Gastroesophageal sphincter (tissue), 4 donors: ENCODE measurements at regions not wholly inside any gene's neighbourhood (a gene's known extent, or its start where the extent isn't known, plus 50 kb on each side); places are given as distances from the start of the nearest gene placed in this dataset.
"Not testable (repeated sequence)": the region's sequence is repeated elsewhere in the genome, so short reads cannot be mapped to it uniquely, and the experiment has no call there.

Experiments used
- ATAC-seq: fragments of 150-250 bp; one replicate; pipeline ENCODE4 v1.9.1; 2016; ENCODE audit warnings: mild to moderate bottlenecking, moderate library complexity
- H3K27ac ChIP-seq, 4 donors: fragments of 200-600 bp; sonication (generic) in 3 of 4; 1 replicate in 3 of 4; 2 replicates in 1 of 4; pipeline ENCODE4 v1.5.1; 2016 to 2019
- H3K27me3 ChIP-seq: fragments of 200-600 bp; sonication (generic); one replicate; pipeline ENCODE4 v1.5.1; 2019
- H3K36me3 ChIP-seq, 2 donors: fragments of 200-600 bp; sonication (generic); one replicate each; pipeline ENCODE4 v1.5.1; 2019; ENCODE audit warnings: control low read depth in 1 of 2
- H3K4me1 ChIP-seq, 3 donors: fragments of 200-600 bp; sonication (generic); 1 replicate in 2 of 3; 2 replicates in 1 of 3; pipeline ENCODE4 v1.5.1; 2016 to 2019; ENCODE audit warnings: control low read depth in 2 of 3
- H3K4me3 ChIP-seq, 2 donors: fragments of 200-600 bp; sonication (generic); one replicate each; pipeline ENCODE4 v1.5.1; 2019; ENCODE audit warnings: mild to moderate bottlenecking in 1 of 2, moderate library complexity in 1 of 2
- H3K9me3 ChIP-seq, 3 donors: fragments of 200-600 bp; sonication (generic); one replicate each; pipeline ENCODE4 v1.5.1; 2017 to 2019; ENCODE audit warnings: control low read depth in 2 of 3
- CTCF ChIP-seq, 4 experiments: fragments of 200-600 bp in 2 of 4; fragments of 450-650 bp in 2 of 4; sonication (generic) in 1 of 4; IDR thresholded peaks; one replicate each; pipeline ENCODE4 v1.5.1; 2017 to 2019; ENCODE audit warnings: antibody characterized with exemption in 4 of 4, mild to moderate bottlenecking in 2 of 4, moderate library complexity in 2 of 4
- EP300 ChIP-seq: sonication (generic); formaldehyde crosslinking; IDR thresholded peaks from one replicate; pipeline ENCODE4 v1.6.1; 2017; ENCODE audit warnings: antibody characterized with exemption, mild to moderate bottlenecking
- POLR2A ChIP-seq, 2 donors: fragments of 450-650 bp; IDR thresholded peaks; one replicate each; pipeline ENCODE4 v1.6.1; 2017; ENCODE audit warnings: antibody characterized with exemption in 2 of 2, mild to moderate bottlenecking in 2 of 2, moderate library complexity in 1 of 2
- POLR2AphosphoS5 ChIP-seq: sonication (generic); formaldehyde crosslinking; IDR thresholded peaks from one replicate; pipeline ENCODE4 v1.6.1; 2017; ENCODE audit warnings: antibody characterized with exemption
- WGBS, 2 donors: methylation state at CpG; one replicate each; pipeline ENCODE4 v1.1.5; 2018; ENCODE audit warnings: low coverage in 1 of 2; 5-methylcytosine and 5-hydroxymethylcytosine counted together

GRCh38 chr11:109668973-109669634 lies 247.1 kb downstream of the C11orf87 start:
- Histone ChIP-seq H3K9me3 (peaks cover 0 to 16% (median 0%) of the 10 kb centered on the region in 3 donors), H3K27ac (no peak overlapping the region), H3K36me3 (no peaks in the 10 kb centered on the region), H3K27me3 (no peaks in the 10 kb centered on the region), H3K4me3 (no peak overlapping the region), H3K4me1 (no peaks in the 10 kb centered on the region)
- TF ChIP-seq POLR2A (IDR thresholded peaks at IDR 0.05) (no peak), CTCF (IDR thresholded peaks at IDR 0.05) (no peak)
- WGBS, 2 donors: 39% methylated on average over 2 of the region's 2 CpGs; no CpG with 5 or more reads in 1 of the 2 donors
- no peak for ATAC-seq

GRCh38 chr11:109677231-109677630 lies 255.2 kb downstream of the C11orf87 start:
- ATAC-seq: no peak
- Histone ChIP-seq H3K27me3 (no peaks in the 10 kb centered on the region), H3K9me3 (no peaks in the 10 kb centered on the region), H3K27ac (no peak overlapping the region), H3K36me3 (no peaks in the 10 kb centered on the region), H3K4me3 (no peak overlapping the region), H3K4me1 (peaks cover 0 to 9% (median 4%) of the 10 kb centered on the region in 3 donors)
- TF ChIP-seq POLR2A (IDR thresholded peaks at IDR 0.05): no peak
- no peak for TF ChIP-seq EP300
- no peak for TF ChIP-seq CTCF (IDR thresholded peaks at IDR 0.05)
- no peak for TF ChIP-seq POLR2AphosphoS5

- H3K9me3 ChIP-seq: no peaks in the 10 kb centered on the region
- H3K27me3 ChIP-seq: no peaks in the 10 kb centered on the region
- H3K27ac ChIP-seq: no peak overlapping the region
- no peak for ATAC-seq
- peaks cover 0 to 9% (median 4%) of the 10 kb centered on the region in 3 donors for H3K4me1 ChIP-seq
- no peak for TF ChIP-seq CTCF (IDR thresholded peaks at IDR 0.05)
- TF ChIP-seq POLR2A (IDR thresholded peaks at IDR 0.05): no peak
- no peak for TF ChIP-seq POLR2AphosphoS5
- TF ChIP-seq EP300: no peak
- H3K4me3 ChIP-seq: no peak overlapping the region
- H3K36me3 ChIP-seq: no peaks in the 10 kb centered on the region
These were observed 255.9 kb downstream of the C11orf87 start for GRCh38 chr11:109677876-109678275.

GRCh38 chr11:109680127-109680526 lies 258.1 kb downstream of the C11orf87 start:
- Histone ChIP-seq H3K9me3 (no peaks in the 10 kb centered on the region), H3K27ac (no peak overlapping the region), H3K27me3 (no peaks in the 10 kb centered on the region), H3K36me3 (no peaks in the 10 kb centered on the region), H3K4me1 (peaks cover 0 to 9% (median 4%) of the 10 kb centered on the region in 3 donors), H3K4me3 (no peak overlapping the region)
- TF ChIP-seq POLR2A (IDR thresholded peaks at IDR 0.05): no peak
- TF ChIP-seq CTCF (IDR thresholded peaks at IDR 0.05): no peak
- ATAC-seq: no peak

DNA sequence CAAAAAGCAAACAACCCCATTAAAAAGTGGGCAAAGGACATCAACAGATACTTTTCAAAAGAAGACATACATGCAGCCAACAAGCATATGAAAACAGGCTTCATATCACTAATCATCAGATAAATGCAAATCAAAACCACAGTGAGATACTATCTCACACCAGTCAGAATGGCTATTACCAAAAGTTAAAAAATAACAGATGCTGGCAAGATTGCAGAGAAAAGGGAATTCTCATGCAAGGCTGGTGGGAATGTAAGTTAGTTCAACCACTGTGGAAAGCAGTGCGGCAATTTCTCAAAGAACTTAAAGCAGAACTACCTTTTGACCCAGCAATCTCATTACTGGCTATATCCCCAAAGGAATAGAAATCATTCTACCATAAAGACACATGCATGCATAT lies 260.8 kb downstream of the C11orf87 start:
- not testable (repeated sequence) for H3K27me3 ChIP-seq, H3K4me1 ChIP-seq, H3K36me3 ChIP-seq, H3K27ac ChIP-seq, H3K9me3 ChIP-seq, H3K4me3 ChIP-seq, ATAC-seq
- 86 to 100% methylated on average over 1 of the region's 1 CpG for WGBS, 2 donors
